ENCODE measurements at regions not wholly inside any gene's neighbourhood (a gene's known extent, or its start where the extent isn't known, plus 50 kb on each side); places are given as distances from the start of the nearest gene placed in this dataset.

- peak overlapping the region; percentile 37 to 44 for H3K4me3 ChIP-seq
- peaks cover 16% of the 10 kb centered on the region for H3K4me1 ChIP-seq
- DNase-seq (ENCODE audit: extremely low spot score in 2 of 2): no peak
- H3K27me3 ChIP-seq: no peaks in the 10 kb centered on the region
- no peak overlapping the region for H3K27ac ChIP-seq
- no peaks in the 10 kb centered on the region for H3K9me3 ChIP-seq
- intact Hi-C loops (cut with DNase I): no loop called here
- H3K36me3 ChIP-seq: no peaks in the 10 kb centered on the region
- TF ChIP-seq POLR2AphosphoS5 (IDR thresholded peaks at IDR 0.05; ENCODE audit: insufficient read depth in 1 of 2, low read depth in 1 of 2): no peak
These were observed 296.1 kb downstream of the TFAP2C start for GRCh38 chr20:56925082-56925830.

GRCh38 chr20:56925831-56926170, 296.7 kb downstream of the TFAP2C start:
- H3K36me3 ChIP-seq: no peaks in the 10 kb centered on the region
- no peak for DNase-seq (ENCODE audit: extremely low spot score in 2 of 2)
- H3K9me3 ChIP-seq: no peaks in the 10 kb centered on the region
- H3K4me1 ChIP-seq: peaks cover 16% of the 10 kb centered on the region
- TF ChIP-seq POLR2AphosphoS5 (IDR thresholded peaks at IDR 0.05; ENCODE audit: insufficient read depth in 1 of 2, low read depth in 1 of 2) (no peak), POLR2A (IDR thresholded peaks at IDR 0.05) (no peak), CTCF (IDR thresholded peaks at IDR 0.05) (no peak)
- no peaks in the 10 kb centered on the region for H3K27me3 ChIP-seq
- intact Hi-C loops (cut with DNase I): no loop called here
- H3K4me3 ChIP-seq: peak overlapping the region; percentile 37 to 44
- no peak overlapping the region for H3K27ac ChIP-seq

DNA sequence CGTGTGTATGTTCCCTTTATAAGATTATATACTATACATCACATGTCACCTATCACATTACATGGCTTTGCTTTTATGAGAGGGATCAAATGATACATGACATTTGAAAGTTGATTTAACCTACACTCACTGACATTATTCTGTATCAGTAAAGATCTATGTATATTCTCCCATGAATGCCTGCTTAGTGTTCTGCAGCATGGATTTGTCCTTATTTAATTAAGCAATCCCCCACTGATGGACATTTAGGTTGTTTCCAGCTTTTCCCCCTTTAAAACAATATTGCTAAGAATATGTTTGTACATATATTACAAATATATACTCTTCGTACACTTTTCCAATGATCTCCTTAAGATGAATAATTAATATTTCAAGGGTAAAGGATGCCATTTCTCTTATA, 297.4 kb downstream of the TFAP2C start:
- no peaks in the 10 kb centered on the region for H3K27me3 ChIP-seq
- no peaks in the 10 kb centered on the region for H3K36me3 ChIP-seq
- intact Hi-C loops (cut with DNase I): no loop called here

DNA sequence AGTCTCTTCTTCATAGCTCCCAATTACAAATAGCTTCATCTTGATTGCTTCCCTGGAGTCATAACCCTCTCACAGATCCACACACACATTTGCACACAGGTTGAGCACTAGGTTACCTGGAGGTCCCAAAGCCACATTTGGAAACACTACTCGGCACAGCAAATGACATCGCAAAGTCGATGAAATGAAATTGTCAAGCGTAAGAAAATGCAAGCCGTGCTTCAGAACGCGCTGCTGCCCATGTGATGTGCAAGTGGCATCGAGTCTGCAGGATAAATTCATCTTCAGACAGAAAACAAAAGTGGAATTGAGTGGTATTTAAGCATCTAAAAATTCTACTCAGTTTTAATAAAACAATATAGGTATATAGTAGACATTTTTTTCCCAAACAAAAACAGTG, 298.0 kb downstream of the TFAP2C start:
- no peaks in the 10 kb centered on the region for H3K27me3 ChIP-seq
- no peak overlapping the region for H3K27ac ChIP-seq
- H3K4me1 ChIP-seq: peaks cover 16% of the 10 kb centered on the region
- no peak for DNase-seq (ENCODE audit: extremely low spot score in 2 of 2)
- intact Hi-C loops (cut with DNase I): no loop called here
- H3K36me3 ChIP-seq: no peaks in the 10 kb centered on the region
- H3K9me3 ChIP-seq: no peaks in the 10 kb centered on the region
- no peak overlapping the region for H3K4me3 ChIP-seq
- TF ChIP-seq CTCF (IDR thresholded peaks at IDR 0.05): no peak
- no peak for TF ChIP-seq POLR2A (IDR thresholded peaks at IDR 0.05)
- TF ChIP-seq POLR2AphosphoS5 (IDR thresholded peaks at IDR 0.05; ENCODE audit: insufficient read depth in 1 of 2, low read depth in 1 of 2): no peak

More for the DNA sequence above, 297.4 kb downstream of the TFAP2C start:
- no peak for DNase-seq (ENCODE audit: extremely low spot score in 2 of 2)
- Histone ChIP-seq H3K4me3 (no peak overlapping the region), H3K4me1 (peaks cover 16% of the 10 kb centered on the region), H3K9me3 (no peaks in the 10 kb centered on the region), H3K27ac (no peak overlapping the region)
- TF ChIP-seq CTCF (IDR thresholded peaks at IDR 0.05) (no peak), POLR2A (IDR thresholded peaks at IDR 0.05) (no peak), POLR2AphosphoS5 (IDR thresholded peaks at IDR 0.05; ENCODE audit: insufficient read depth in 1 of 2, low read depth in 1 of 2) (no peak)

- intact Hi-C loops (cut with DNase I): no loop called here
- no peak overlapping the region for H3K27ac ChIP-seq
- no peaks in the 10 kb centered on the region for H3K27me3 ChIP-seq
- no peaks in the 10 kb centered on the region for H3K9me3 ChIP-seq
- no peaks in the 10 kb centered on the region for H3K36me3 ChIP-seq
- no peak for DNase-seq (ENCODE audit: extremely low spot score in 2 of 2)
- no peak overlapping the region for H3K4me3 ChIP-seq
- TF ChIP-seq CTCF (IDR thresholded peaks at IDR 0.05) (no peak), POLR2AphosphoS5 (IDR thresholded peaks at IDR 0.05; ENCODE audit: insufficient read depth in 1 of 2, low read depth in 1 of 2) (no peak), POLR2A (IDR thresholded peaks at IDR 0.05) (no peak)
- H3K4me1 ChIP-seq: peaks cover 16% of the 10 kb centered on the region
These were observed 298.9 kb downstream of the TFAP2C start for GRCh38 chr20:56928007-56928406.

Data from vagina (tissue), 2 donors.